Spleen (tissue), 7 donors: ENCODE measurements at regions not wholly inside any gene's neighbourhood (a gene's known extent, or its start where the extent isn't known, plus 50 kb on each side); places are given as distances from the start of the nearest gene placed in this dataset.

Source experiments
- POLR2A ChIP-seq, 3 donors: fragments of 450-650 bp; IDR thresholded peaks; one replicate each; pipeline ENCODE4 v1.5.1; 2017; ENCODE audit warnings: antibody characterized with exemption in 3 of 3, mild to moderate bottlenecking in 1 of 3
- POLR2AphosphoS5 ChIP-seq, 3 donors: sonication (generic); formaldehyde crosslinking; IDR thresholded peaks; one replicate each; pipeline ENCODE4 v1.5.1; 2017; ENCODE audit warnings: antibody characterized with exemption in 3 of 3
- TF ChIP-seq, protein P1 (sequence below), 11 experiments: fragments of 200-600 bp in 7 of 11; fragments of 450-650 bp in 4 of 11; sonication (generic) in 4 of 11; IDR thresholded peaks in 8 of 11; conservative IDR thresholded peaks in 3 of 11; 1 replicate in 7 of 11; 2 replicates in 4 of 11; pipeline versions ENCODE4 v1.4.0 to v1.8.0; 2016 to 2021; ENCODE audit warnings: antibody characterized with exemption in 11 of 11, inconsistent platforms in 4 of 11, mild to moderate bottlenecking in 1 of 11
- donor health status: DM: no; HTN: no; CAD: no; lungs with moderate emphysema.
- donor health status: DM: no; HTN: no; CAD: no.
- donor health status: DM: no; HTN: no; CAD: no.

DNA sequence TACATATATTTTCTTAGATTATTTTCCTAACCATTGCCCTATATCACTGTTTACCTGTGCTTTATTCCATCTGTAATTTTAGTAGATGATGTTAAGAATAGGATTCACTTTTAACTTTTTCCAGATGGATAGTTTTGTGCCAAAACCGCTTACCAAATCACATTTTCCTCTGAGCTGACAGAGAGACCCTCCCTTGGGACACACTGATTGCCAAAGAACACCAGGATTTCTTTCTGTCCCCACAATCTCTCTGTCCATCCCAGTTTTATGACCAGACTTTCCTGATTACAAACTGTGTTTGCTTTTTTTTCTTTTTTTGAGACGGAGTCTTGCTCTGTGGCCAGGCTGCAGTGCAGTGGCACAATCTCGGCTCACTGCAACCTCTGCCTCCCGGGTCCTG is 81.3 kb upstream of the SPATA31C2 start:
- TF ChIP-seq POLR2A (IDR thresholded peaks at IDR 0.05): no peak
- TF ChIP-seq, protein P1, sequence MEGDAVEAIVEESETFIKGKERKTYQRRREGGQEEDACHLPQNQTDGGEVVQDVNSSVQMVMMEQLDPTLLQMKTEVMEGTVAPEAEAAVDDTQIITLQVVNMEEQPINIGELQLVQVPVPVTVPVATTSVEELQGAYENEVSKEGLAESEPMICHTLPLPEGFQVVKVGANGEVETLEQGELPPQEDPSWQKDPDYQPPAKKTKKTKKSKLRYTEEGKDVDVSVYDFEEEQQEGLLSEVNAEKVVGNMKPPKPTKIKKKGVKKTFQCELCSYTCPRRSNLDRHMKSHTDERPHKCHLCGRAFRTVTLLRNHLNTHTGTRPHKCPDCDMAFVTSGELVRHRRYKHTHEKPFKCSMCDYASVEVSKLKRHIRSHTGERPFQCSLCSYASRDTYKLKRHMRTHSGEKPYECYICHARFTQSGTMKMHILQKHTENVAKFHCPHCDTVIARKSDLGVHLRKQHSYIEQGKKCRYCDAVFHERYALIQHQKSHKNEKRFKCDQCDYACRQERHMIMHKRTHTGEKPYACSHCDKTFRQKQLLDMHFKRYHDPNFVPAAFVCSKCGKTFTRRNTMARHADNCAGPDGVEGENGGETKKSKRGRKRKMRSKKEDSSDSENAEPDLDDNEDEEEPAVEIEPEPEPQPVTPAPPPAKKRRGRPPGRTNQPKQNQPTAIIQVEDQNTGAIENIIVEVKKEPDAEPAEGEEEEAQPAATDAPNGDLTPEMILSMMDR (IDR thresholded peaks at IDR 0.05 in 8 of 11, conservative IDR thresholded peaks at IDR 0.05 in 3 of 11): no peak
- TF ChIP-seq POLR2AphosphoS5 (IDR thresholded peaks at IDR 0.05): no peak
